Neural progenitor cell (in vitro differentiated cells): ENCODE measurements at regions not wholly inside any gene's neighbourhood (a gene's known extent, or its start where the extent isn't known, plus 50 kb on each side); places are given as distances from the start of the nearest gene placed in this dataset.

Experiments
- DNase-seq: peaks from one replicate; pipeline ENCODE4 v3.0.0-alpha.2; 2016; ENCODE audit warnings: low spot score
- H2AFZ ChIP-seq: fragments of 200-600 bp; sonication (generic); replicated peaks from 2 replicates; pipeline ENCODE4 v1.6.1; 2016; ENCODE audit warnings: antibody characterized with exemption
- H3F3A ChIP-seq: fragments of 200-600 bp; sonication (generic); 2 replicates; pipeline ENCODE4 v1.6.1; 2016; ENCODE audit warnings: antibody characterized with exemption, low read depth
- H3K27ac ChIP-seq: fragments of 200-600 bp; sonication (generic); 2 replicates; pipeline ENCODE4 v1.5.1; 2016; ENCODE audit warnings: mild to moderate bottlenecking
- H3K27me3 ChIP-seq: fragments of 200-600 bp; sonication (generic); 2 replicates; pipeline ENCODE4 v1.6.1; 2016; ENCODE audit warnings: mild to moderate bottlenecking, moderate library complexity
- H3K36me3 ChIP-seq: fragments of 200-600 bp; sonication (generic); 2 replicates; pipeline ENCODE4 v1.5.1; 2016
- H3K4me1 ChIP-seq: fragments of 200-600 bp; sonication (generic); 2 replicates; pipeline ENCODE4 v1.6.1; 2016; ENCODE audit warnings: mixed run types
- H3K4me2 ChIP-seq: fragments of 200-600 bp; sonication (generic); 2 replicates; pipeline ENCODE4 v1.6.1; 2016
- H3K4me3 ChIP-seq: fragments of 200-600 bp; sonication (generic); 2 replicates; pipeline ENCODE4 v1.5.1; 2016
- H3K79me2 ChIP-seq: fragments of 200-600 bp; sonication (generic); 2 replicates; pipeline ENCODE4 v1.6.1; 2016; ENCODE audit warnings: low read depth
- H3K9ac ChIP-seq: fragments of 200-600 bp; sonication (generic); 2 replicates; pipeline ENCODE4 v1.6.1; 2016
- H3K9me3 ChIP-seq: fragments of 200-600 bp; sonication (generic); 2 replicates; pipeline ENCODE4 v1.5.1; 2016; ENCODE audit warnings: low read depth
- H4K20me1 ChIP-seq: fragments of 200-600 bp; sonication (generic); 2 replicates; pipeline ENCODE4 v1.6.1; 2016; ENCODE audit warnings: low read depth
- H3K27ac Mint-ChIP-seq: 3 replicates; pipeline ENCODE4 v1.8.0; 2021; ENCODE audit warnings: mixed read lengths
- H3K27me3 Mint-ChIP-seq: 2 replicates; pipeline ENCODE4 v1.8.0; 2022; ENCODE audit warnings: low read depth, mild to moderate bottlenecking, inconsistent platforms, moderate library complexity, mixed read lengths; ENCODE audit not compliant: insufficient read depth
- H3K36me3 Mint-ChIP-seq: 3 replicates; pipeline ENCODE4 v1.8.0; 2021; ENCODE audit warnings: mixed read lengths
- H3K4me1 Mint-ChIP-seq: 3 replicates; pipeline ENCODE4 v1.8.0; 2021; ENCODE audit warnings: mixed read lengths
- H3K4me3 Mint-ChIP-seq: 3 replicates; pipeline ENCODE4 v1.8.0; 2021; ENCODE audit warnings: mild to moderate bottlenecking, moderate library complexity, mixed read lengths
- H3K9me3 Mint-ChIP-seq: 3 replicates; pipeline ENCODE4 v1.8.0; 2020; ENCODE audit warnings: mixed read lengths
- CTCF ChIP-seq: fragments of 200-600 bp; sonication (generic); IDR thresholded peaks from 2 replicates; pipeline ENCODE4 v1.5.1; 2017; ENCODE audit warnings: antibody characterized with exemption, mild to moderate bottlenecking
- EZH2 ChIP-seq: fragments of 200-600 bp; sonication (generic); IDR thresholded peaks from 2 replicates; pipeline ENCODE4 v1.6.1; 2017; ENCODE audit warnings: antibody characterized with exemption, mild to moderate bottlenecking, moderate library complexity
- EZH2phosphoT487 ChIP-seq: fragments of 200-600 bp; sonication (generic); IDR thresholded peaks from 2 replicates; pipeline ENCODE4 v1.6.1; 2017; ENCODE audit warnings: antibody characterized with exemption

- Histone ChIP-seq H3K9me3 (no peaks in the 10 kb centered on the region), H3F3A (no peaks in the 10 kb centered on the region), H3K4me3 (no peak overlapping the region), H3K27me3 (no peaks in the 10 kb centered on the region), H4K20me1 (no peaks in the 10 kb centered on the region), H3K9ac (no peak overlapping the region), H3K36me3 (no peaks in the 10 kb centered on the region), H3K27ac (no peak overlapping the region), H3K79me2 (no peaks in the 10 kb centered on the region), H3K4me1 (no peaks in the 10 kb centered on the region), H3K4me2 (no peak overlapping the region), H2AFZ (no peak overlapping the region)
- TF ChIP-seq EZH2phosphoT487 = no peak
- TF ChIP-seq CTCF = no peak
- TF ChIP-seq EZH2 = no peak
- no peaks in the 10 kb centered on the region for H3K9me3 Mint-ChIP-seq
- H3K4me3 Mint-ChIP-seq = no peak overlapping the region
- no peaks in the 10 kb centered on the region for H3K4me1 Mint-ChIP-seq
- no peak overlapping the region for H3K27ac Mint-ChIP-seq
- H3K27me3 Mint-ChIP-seq = peaks cover 3% of the 10 kb centered on the region
- no peak for DNase-seq
- H3K36me3 Mint-ChIP-seq = no peaks in the 10 kb centered on the region
Observed at GRCh38 chr2:82526277-82526676, 1932.8 kb downstream of the SUCLG1 start.

GRCh38 chr2:82525744-82526143 lies 1933.3 kb downstream of the SUCLG1 start:
- peaks cover 3% of the 10 kb centered on the region for H3K27me3 Mint-ChIP-seq
- Histone ChIP-seq H3K4me2 (no peak overlapping the region), H3K4me1 (no peaks in the 10 kb centered on the region), H3K36me3 (no peaks in the 10 kb centered on the region), H3K27me3 (no peaks in the 10 kb centered on the region), H2AFZ (no peak overlapping the region), H3K9me3 (no peaks in the 10 kb centered on the region), H3K9ac (no peak overlapping the region), H3K27ac (no peak overlapping the region), H3F3A (no peaks in the 10 kb centered on the region), H3K4me3 (no peak overlapping the region), H4K20me1 (no peaks in the 10 kb centered on the region), H3K79me2 (no peaks in the 10 kb centered on the region)
- H3K36me3 Mint-ChIP-seq = no peaks in the 10 kb centered on the region
- no peak overlapping the region for H3K4me3 Mint-ChIP-seq
- no peak for TF ChIP-seq EZH2phosphoT487
- no peak for TF ChIP-seq EZH2
- no peak for TF ChIP-seq CTCF
- DNase-seq = no peak
- H3K4me1 Mint-ChIP-seq = no peaks in the 10 kb centered on the region
- H3K27ac Mint-ChIP-seq = no peak overlapping the region
- no peaks in the 10 kb centered on the region for H3K9me3 Mint-ChIP-seq

GRCh38 chr2:82524826-82525225 lies 1934.3 kb downstream of the SUCLG1 start:
- H3K4me1 Mint-ChIP-seq = no peaks in the 10 kb centered on the region
- DNase-seq = no peak
- H3K4me3 Mint-ChIP-seq = no peak overlapping the region

More at GRCh38 chr2:82524826-82525225, 1934.3 kb downstream of the SUCLG1 start:
- no peaks in the 10 kb centered on the region for H3K9me3 ChIP-seq
- H3K27ac ChIP-seq = no peak overlapping the region
- no peaks in the 10 kb centered on the region for H3K4me1 ChIP-seq
- H3K9me3 Mint-ChIP-seq = no peaks in the 10 kb centered on the region
- no peaks in the 10 kb centered on the region for H4K20me1 ChIP-seq
- no peaks in the 10 kb centered on the region for H3F3A ChIP-seq
- H3K27me3 Mint-ChIP-seq = no peaks in the 10 kb centered on the region
- no peak overlapping the region for H3K4me3 ChIP-seq
- TF ChIP-seq EZH2phosphoT487 (no peak), EZH2 (no peak), CTCF (no peak)
- no peak overlapping the region for H2AFZ ChIP-seq
- no peaks in the 10 kb centered on the region for H3K36me3 ChIP-seq
- no peaks in the 10 kb centered on the region for H3K27me3 ChIP-seq
- H3K79me2 ChIP-seq = no peaks in the 10 kb centered on the region
- H3K27ac Mint-ChIP-seq = no peak overlapping the region
- H3K36me3 Mint-ChIP-seq = no peaks in the 10 kb centered on the region
- no peak overlapping the region for H3K4me2 ChIP-seq
- H3K9ac ChIP-seq = no peak overlapping the region
